ENCODE measurements at regions not wholly inside any gene's neighbourhood (a gene's known extent, or its start where the extent isn't known, plus 50 kb on each side); places are given as distances from the start of the nearest gene placed in this dataset.

GRCh38 chr2:15074751-15075700 lies 442.5 kb downstream of the LRATD1 start:
- no peak overlapping the region for H3K4me2 ChIP-seq (ENCODE audit: low read length)
- peaks cover 15% of the 10 kb centered on the region for H3K27me3 ChIP-seq (ENCODE audit: insufficient read depth, low read length)
- H4K20me1 ChIP-seq (ENCODE audit: insufficient read depth) = no peaks in the 10 kb centered on the region
- H3K27ac ChIP-seq (ENCODE audit: low read depth, low read length) = no peak overlapping the region
- no peak for TF ChIP-seq ZFX (IDR thresholded peaks at IDR 0.05)
- no peak for TF ChIP-seq JUND (IDR thresholded peaks at IDR 0.05)
- TF ChIP-seq ELF1 (IDR thresholded peaks at IDR 0.05; ENCODE audit: borderline replicate concordance, low read depth) = no peak
- TF ChIP-seq TCF7L2 (IDR thresholded peaks at IDR 0.05; ENCODE audit: borderline replicate concordance, extremely low read depth, insufficient read depth, insufficient read length) = no peak
- no peak for TF ChIP-seq ZBTB33 (IDR thresholded peaks at IDR 0.05; ENCODE audit: extremely low read depth, insufficient replicate concordance, low read length)
- TF ChIP-seq CTCF (IDR thresholded peaks at IDR 0.05 in 2 of 3, conservative IDR thresholded peaks at IDR 0.05 in 1 of 3; ENCODE audit: borderline replicate concordance in 1 of 3, insufficient read depth in 1 of 3, low read depth in 2 of 3, low read length in 2 of 3) = no peak
- no peak for TF ChIP-seq FOSL1 (IDR thresholded peaks at IDR 0.05; ENCODE audit: low read depth)
- TF ChIP-seq SRF (IDR thresholded peaks at IDR 0.05; ENCODE audit: low read depth) = no peak
- TF ChIP-seq CEBPB (IDR thresholded peaks at IDR 0.05; ENCODE audit: low read depth) = no peak
- TF ChIP-seq POLR2A (IDR thresholded peaks at IDR 0.05; ENCODE audit: borderline replicate concordance, extremely low read depth, insufficient read depth, insufficient read length) = no peak
- no peak for TF ChIP-seq SIN3A (IDR thresholded peaks at IDR 0.05; ENCODE audit: low read depth)
- TF ChIP-seq REST (IDR thresholded peaks at IDR 0.05; ENCODE audit: low read depth) = no peak
- TF ChIP-seq ATF3 (IDR thresholded peaks at IDR 0.05) = no peak
- no peak overlapping the region for H2AFZ ChIP-seq (ENCODE audit: low read depth, low read length, poor library complexity, severe bottlenecking)
- H3K9me3 ChIP-seq (ENCODE audit: control insufficient read depth in 1 of 2, insufficient read depth in 1 of 2, low read depth in 1 of 2, low read length in 2 of 2) = no peaks in the 10 kb centered on the region
- DNase-seq (ENCODE audit: low read depth, low spot score) (no peak), ATAC-seq (no peak)
- H3K9ac ChIP-seq (ENCODE audit: low read length) = no peak overlapping the region
- ChIA-PET CTCF (no interaction called here), RAD21 (ENCODE audit: low non-redundant PET in 1 of 2, low total read pairs in 2 of 2, uncharacterized antibody in 2 of 2, unreplicated experiment in 2 of 2) (no interaction called here), POLR2A (no interaction called here)
- no peak overlapping the region for H3K4me3 ChIP-seq (replicated peaks in 1 of 2; ENCODE audit: low read depth in 1 of 2, low read length in 2 of 2)
- H3K36me3 ChIP-seq (ENCODE audit: control insufficient read depth in 1 of 2, insufficient read depth in 2 of 2, low read length in 2 of 2) = no peaks in the 10 kb centered on the region
- H3K4me1 ChIP-seq (ENCODE audit: control insufficient read depth in 1 of 2, insufficient read depth in 2 of 2, low read length in 2 of 2) = no peaks in the 10 kb centered on the region
- no TSS peak for BruUV-seq (replicated peaks)
- no peaks in the 10 kb centered on the region for H3K79me2 ChIP-seq (ENCODE audit: insufficient read depth, low read length)
- no peaks in the 10 kb centered on the region for H3K9me2 ChIP-seq (ENCODE audit: insufficient read depth)
- intact Hi-C loops (cut with micrococcal nuclease) = no loop called here
